Calu3 (cell line): ENCODE measurements at regions not wholly inside any gene's neighbourhood (a gene's known extent, or its start where the extent isn't known, plus 50 kb on each side); places are given as distances from the start of the nearest gene placed in this dataset.

Experiments
- BruUV-seq: library from RNA; stranded (reverse); fragments of 400-500 nt; replicated peaks from 2 replicates; lab custom pipeline; 2021; lab: Mats Ljungman, UMichigan
- CTCF ChIA-PET: fragments of 300-600 bp; sonication (Branson Sonifier 250); formaldehyde crosslinking; loops from one replicate; lab custom pipeline; 2022; ENCODE audit warnings: antibody characterized with exemption; lab: Charles Lee
- DNase-seq: peaks from one replicate; pipeline ENCODE4 v3.0.0; 2022
- H3K27ac Mint-ChIP-seq: one replicate; pipeline ENCODE4 v1.8.0; 2022; ENCODE audit warnings: mixed read lengths; ENCODE audit not compliant: unreplicated experiment
- H3K27me3 Mint-ChIP-seq: one replicate; pipeline ENCODE4 v1.8.0; 2022; ENCODE audit warnings: mixed read lengths; ENCODE audit not compliant: unreplicated experiment
- H3K36me3 Mint-ChIP-seq: one replicate; pipeline ENCODE4 v1.8.0; 2022; ENCODE audit warnings: mild to moderate bottlenecking, moderate library complexity, mixed read lengths; ENCODE audit not compliant: insufficient read depth, unreplicated experiment
- H3K4me1 Mint-ChIP-seq: one replicate; pipeline ENCODE4 v1.8.0; 2022; ENCODE audit warnings: mild to moderate bottlenecking, low read depth, mixed read lengths; ENCODE audit not compliant: unreplicated experiment
- H3K4me3 Mint-ChIP-seq: one replicate; pipeline ENCODE4 v1.8.0; 2022; ENCODE audit warnings: mild to moderate bottlenecking, low read depth, moderate library complexity, mixed read lengths; ENCODE audit not compliant: unreplicated experiment
- H3K9me3 Mint-ChIP-seq: one replicate; pipeline ENCODE4 v1.8.0; 2022; ENCODE audit warnings: low read depth, mixed read lengths; ENCODE audit not compliant: unreplicated experiment
- CTCF ChIP-seq: fragments of 200-600 bp; IDR thresholded peaks from one replicate; pipeline ENCODE4 v1.8.0; 2022; ENCODE audit warnings: antibody characterized with exemption; ENCODE audit not compliant: unreplicated experiment
- intact Hi-C: fragments of 100-400 bp; cut with micrococcal nuclease; formaldehyde crosslinking; loops from one replicate; pipeline ENCODE4 v1.10.0; 2022; ENCODE audit not compliant: unreplicated experiment

GRCh38 chr19:30694156-30694755 is 322.1 kb downstream of the ZNF536 start:
- H3K27me3 Mint-ChIP-seq = no peaks in the 10 kb centered on the region
- DNase-seq = no peak
- H3K36me3 Mint-ChIP-seq = no peaks in the 10 kb centered on the region
- no peaks in the 10 kb centered on the region for H3K4me1 Mint-ChIP-seq
- no TSS peak for BruUV-seq
- H3K9me3 Mint-ChIP-seq = no peaks in the 10 kb centered on the region
- intact Hi-C loops = no loop called here
- no peak overlapping the region for H3K27ac Mint-ChIP-seq
- no peak for TF ChIP-seq CTCF
- CTCF ChIA-PET = no interaction called here
- no peak overlapping the region for H3K4me3 Mint-ChIP-seq

DNA sequence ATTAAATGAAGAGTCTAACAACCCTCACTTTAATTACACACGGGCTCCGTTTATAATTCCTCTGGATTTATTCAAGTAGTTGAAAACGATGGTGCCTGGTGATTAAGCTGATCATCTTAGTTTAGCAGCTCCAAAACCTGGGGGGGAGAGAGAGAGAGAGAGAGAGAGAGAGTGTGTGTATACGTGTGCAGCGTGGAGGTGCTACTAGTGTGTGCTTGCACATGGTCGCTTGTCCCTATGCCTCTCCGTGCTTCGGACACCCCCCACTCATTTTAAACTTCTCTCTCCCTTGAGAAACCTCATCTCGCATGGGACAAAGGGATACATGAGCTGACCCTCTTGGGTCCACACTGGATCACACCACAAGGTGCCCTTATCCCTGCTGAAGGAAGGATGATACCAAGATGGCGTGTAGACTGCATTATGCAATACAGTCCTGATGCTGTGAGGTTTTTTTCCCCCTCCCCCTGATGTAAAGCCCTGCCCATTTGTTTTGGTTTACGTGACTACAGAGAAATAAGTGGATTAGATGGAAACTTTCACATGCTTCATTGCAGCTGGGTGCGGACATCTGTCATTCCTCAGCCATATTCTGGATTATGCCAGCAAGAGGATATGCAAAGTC is 320.8 kb downstream of the ZNF536 start:
- H3K27ac Mint-ChIP-seq = no peak overlapping the region
- no peaks in the 10 kb centered on the region for H3K9me3 Mint-ChIP-seq
- H3K27me3 Mint-ChIP-seq = no peaks in the 10 kb centered on the region
- BruUV-seq = no TSS peak
- no peak overlapping the region for H3K4me3 Mint-ChIP-seq
- no peak for DNase-seq
- no peak for TF ChIP-seq CTCF
- CTCF ChIA-PET = no interaction called here
- no peaks in the 10 kb centered on the region for H3K36me3 Mint-ChIP-seq
- intact Hi-C loops = no loop called here
- H3K4me1 Mint-ChIP-seq = no peaks in the 10 kb centered on the region

DNA sequence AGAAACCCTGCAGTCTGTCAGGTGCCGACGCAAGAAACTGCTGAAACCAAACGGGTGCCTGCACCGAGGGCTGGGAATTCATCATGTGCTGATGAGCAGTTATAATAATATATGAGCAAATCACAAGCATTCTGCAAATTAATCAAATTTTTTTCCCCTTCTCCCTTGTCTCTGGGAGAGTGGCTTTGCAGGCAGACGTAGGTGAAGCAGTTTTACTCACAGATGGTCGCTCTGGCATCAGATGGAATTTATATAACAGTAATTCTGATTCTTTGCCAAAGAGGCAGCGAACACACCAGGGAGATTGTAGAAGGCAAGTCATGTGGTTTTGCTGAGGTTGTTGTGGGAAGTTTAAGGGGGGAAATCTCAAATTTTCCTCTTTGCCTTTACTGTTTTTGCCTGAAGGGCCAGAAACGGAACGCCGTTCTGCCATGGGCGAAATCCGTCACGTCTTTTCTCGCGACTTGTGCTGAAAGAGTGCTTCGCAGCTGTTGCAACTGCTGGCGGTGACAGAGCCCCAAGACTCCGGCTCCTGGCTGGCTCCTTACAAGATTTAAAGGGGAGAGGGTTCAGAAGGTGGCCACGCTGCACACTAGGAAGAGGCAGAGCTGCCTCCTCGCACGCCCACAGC is 320.1 kb downstream of the ZNF536 start:
- no peak overlapping the region for H3K4me3 Mint-ChIP-seq
- intact Hi-C loops = no loop called here
- no peaks in the 10 kb centered on the region for H3K36me3 Mint-ChIP-seq
- H3K27me3 Mint-ChIP-seq = no peaks in the 10 kb centered on the region
- CTCF ChIA-PET = no interaction called here
- no peak for TF ChIP-seq CTCF
- DNase-seq = no peak
- no TSS peak for BruUV-seq
- H3K27ac Mint-ChIP-seq = no peak overlapping the region
- no peaks in the 10 kb centered on the region for H3K9me3 Mint-ChIP-seq
- no peaks in the 10 kb centered on the region for H3K4me1 Mint-ChIP-seq

DNA sequence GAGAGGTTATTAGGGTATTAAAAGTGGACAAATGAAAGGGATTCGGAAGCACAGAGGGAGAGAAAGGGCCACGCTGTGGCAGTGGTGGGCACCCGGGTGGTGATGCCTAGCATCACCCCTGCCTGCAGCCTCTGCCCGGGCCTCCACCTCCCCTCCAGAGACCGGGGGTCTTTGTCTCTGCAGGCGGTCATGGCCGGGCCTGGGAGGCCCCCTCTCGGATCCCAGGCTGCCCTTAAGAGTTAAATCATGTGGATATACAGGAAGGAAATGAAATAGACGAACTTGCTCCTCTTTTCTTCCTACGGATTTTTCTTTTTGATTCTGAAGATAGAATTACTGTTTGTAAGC is 319.6 kb downstream of the ZNF536 start:
- Mint-ChIP-seq H3K36me3 (no peaks in the 10 kb centered on the region), H3K4me3 (no peak overlapping the region)

More for the DNA sequence above, 319.6 kb downstream of the ZNF536 start:
- no peak for DNase-seq
- no peaks in the 10 kb centered on the region for H3K4me1 Mint-ChIP-seq
- H3K27me3 Mint-ChIP-seq = no peaks in the 10 kb centered on the region
- no peak for TF ChIP-seq CTCF
- CTCF ChIA-PET = no interaction called here
- BruUV-seq = no TSS peak
- no peaks in the 10 kb centered on the region for H3K9me3 Mint-ChIP-seq
- H3K27ac Mint-ChIP-seq = no peak overlapping the region
- intact Hi-C loops = no loop called here
